HEK293T (cell line): ENCODE measurements at regions not wholly inside any gene's neighbourhood (a gene's known extent, or its start where the extent isn't known, plus 50 kb on each side); places are given as distances from the start of the nearest gene placed in this dataset.
"Not testable (repeated sequence)": the region's sequence is repeated elsewhere in the genome, so short reads cannot be mapped to it uniquely, and the experiment has no call there.

Source experiments
- CTCF ChIA-PET: fragments of 350-600 bp; formaldehyde crosslinking; extraction: SDS; loops from one replicate; lab custom pipeline; 2021; ENCODE audit warnings: antibody characterized with exemption, inconsistent platforms; lab: Yijun Ruan, JAX
- POLR2A ChIA-PET: fragments of 350-600 bp; formaldehyde crosslinking; extraction: SDS; loops from one replicate; lab custom pipeline; 2020; ENCODE audit warnings: antibody characterized with exemption, inconsistent platforms; lab: Yijun Ruan, JAX
- DNase-seq: peaks from one replicate; pipeline ENCODE4 v3.0.0; 2012; ENCODE audit warnings: mixed read lengths; ENCODE audit errors: extremely low spot score
- ARNT ChIP-seq: fragments of 450-650 bp; IDR thresholded peaks from 2 replicates; pipeline ENCODE4 v1.6.1; 2017; ENCODE audit warnings: mild to moderate bottlenecking
- BHLHE40 ChIP-seq: fragments of 450-650 bp; IDR thresholded peaks from 2 replicates; pipeline ENCODE4 v1.6.1; 2016; ENCODE audit warnings: mild to moderate bottlenecking, moderate library complexity, borderline replicate concordance
- CTBP1 ChIP-seq: fragments of 450-650 bp; IDR thresholded peaks from 2 replicates; pipeline ENCODE4 v1.6.1; 2016; ENCODE audit warnings: borderline replicate concordance
- ELF4 ChIP-seq: fragments of 450-650 bp; IDR thresholded peaks from 2 replicates; pipeline ENCODE4 v1.6.1; 2017; ENCODE audit warnings: antibody characterized with exemption
- FOXA1 ChIP-seq: fragments of 450-650 bp; IDR thresholded peaks from 2 replicates; pipeline ENCODE4 v1.6.1; 2016; ENCODE audit warnings: mild to moderate bottlenecking
- FOXK2 ChIP-seq: fragments of 450-650 bp; IDR thresholded peaks from 2 replicates; pipeline ENCODE4 v1.6.1; 2016; ENCODE audit warnings: mild to moderate bottlenecking
- FOXM1 ChIP-seq: fragments of 450-650 bp; IDR thresholded peaks from 2 replicates; pipeline ENCODE4 v1.6.1; 2017; ENCODE audit warnings: mild to moderate bottlenecking, borderline replicate concordance
- HDGF ChIP-seq: fragments of 450-650 bp; IDR thresholded peaks from 2 replicates; pipeline ENCODE4 v1.6.1; 2017; ENCODE audit warnings: antibody characterized with exemption, borderline replicate concordance
- L3MBTL2 ChIP-seq: fragments of 450-650 bp; conservative IDR thresholded peaks from 2 replicates; pipeline ENCODE4 v1.6.1; 2016; ENCODE audit warnings: mild to moderate bottlenecking
- LEF1 ChIP-seq: fragments of 450-650 bp; IDR thresholded peaks from 2 replicates; pipeline ENCODE4 v1.6.1; 2017; ENCODE audit warnings: mild to moderate bottlenecking, borderline replicate concordance
- NFRKB ChIP-seq: fragments of 450-650 bp; IDR thresholded peaks from 2 replicates; pipeline ENCODE4 v1.6.1; 2016; ENCODE audit warnings: mild to moderate bottlenecking, moderate library complexity
- SP1 ChIP-seq: fragments of 450-650 bp; IDR thresholded peaks from 2 replicates; pipeline ENCODE4 v1.6.1; 2017
- SUZ12 ChIP-seq: fragments of 450-650 bp; IDR thresholded peaks from 2 replicates; pipeline ENCODE4 v1.6.1; 2016; ENCODE audit warnings: mild to moderate bottlenecking
- TARDBP ChIP-seq: fragments of 450-650 bp; IDR thresholded peaks from 2 replicates; pipeline ENCODE4 v1.6.1; 2016
- ZNF384 ChIP-seq: fragments of 450-650 bp; IDR thresholded peaks from 2 replicates; pipeline ENCODE4 v1.6.1; 2016
- TF ChIP-seq, protein P1 (sequence below): fragments of 450-650 bp; IDR thresholded peaks from 2 replicates; pipeline ENCODE4 v1.6.1; 2016

DNA sequence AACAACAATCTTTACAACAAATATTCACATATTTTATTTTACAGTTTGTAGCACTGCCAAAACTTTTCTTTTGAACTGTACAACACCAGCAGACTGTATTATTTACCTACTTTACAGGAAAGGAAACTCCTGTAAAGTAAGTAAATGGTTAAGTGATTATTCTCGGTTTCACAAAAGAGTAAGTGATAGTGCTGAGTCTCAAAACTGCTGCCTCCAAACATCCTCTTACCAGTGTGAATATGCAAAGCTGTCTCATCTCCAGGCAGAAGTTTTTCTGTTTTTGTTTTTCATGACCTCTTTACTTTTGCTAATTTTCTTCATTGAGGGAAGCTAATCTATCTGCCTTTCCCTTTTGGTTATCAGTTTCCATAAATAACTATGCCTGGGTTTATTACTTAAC lies 286.7 kb downstream of the SRGAP2C start:
- POLR2A ChIA-PET, result no interaction called here
- CTCF ChIA-PET, result no interaction called here
- no peak for TF ChIP-seq L3MBTL2
- no peak for DNase-seq

DNA sequence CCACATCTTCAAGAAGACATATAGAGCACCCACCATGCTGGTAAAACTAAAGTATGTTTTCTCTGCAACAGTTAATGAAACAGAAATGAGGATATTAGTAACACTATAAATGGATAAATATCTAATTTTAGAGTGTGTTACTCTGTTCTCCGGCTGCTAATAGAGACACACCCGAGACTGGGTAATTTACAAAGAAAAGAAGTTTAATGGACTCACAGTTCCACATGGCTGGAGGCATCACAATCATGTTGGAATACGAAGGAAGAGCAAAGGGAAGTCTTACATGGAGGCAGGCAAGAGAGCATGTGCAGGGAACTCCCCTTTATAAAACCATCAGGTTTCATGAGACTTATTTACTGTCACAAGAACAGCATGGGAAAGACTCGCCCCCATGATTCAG lies 287.2 kb downstream of the SRGAP2C start:
- TF ChIP-seq TARDBP (no peak), FOXK2 (no peak), L3MBTL2 (no peak), LEF1 (no peak), ELF4 (no peak), BHLHE40 (no peak), ZNF384 (no peak), FOXA1 (no peak), NFRKB (no peak), SP1 (no peak)
- TF ChIP-seq, protein P1, sequence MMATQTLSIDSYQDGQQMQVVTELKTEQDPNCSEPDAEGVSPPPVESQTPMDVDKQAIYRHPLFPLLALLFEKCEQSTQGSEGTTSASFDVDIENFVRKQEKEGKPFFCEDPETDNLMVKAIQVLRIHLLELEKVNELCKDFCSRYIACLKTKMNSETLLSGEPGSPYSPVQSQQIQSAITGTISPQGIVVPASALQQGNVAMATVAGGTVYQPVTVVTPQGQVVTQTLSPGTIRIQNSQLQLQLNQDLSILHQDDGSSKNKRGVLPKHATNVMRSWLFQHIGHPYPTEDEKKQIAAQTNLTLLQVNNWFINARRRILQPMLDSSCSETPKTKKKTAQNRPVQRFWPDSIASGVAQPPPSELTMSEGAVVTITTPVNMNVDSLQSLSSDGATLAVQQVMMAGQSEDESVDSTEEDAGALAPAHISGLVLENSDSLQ, result no peak
- POLR2A ChIA-PET, result no interaction called here
- CTCF ChIA-PET, result no interaction called here
- no peak for DNase-seq

DNA sequence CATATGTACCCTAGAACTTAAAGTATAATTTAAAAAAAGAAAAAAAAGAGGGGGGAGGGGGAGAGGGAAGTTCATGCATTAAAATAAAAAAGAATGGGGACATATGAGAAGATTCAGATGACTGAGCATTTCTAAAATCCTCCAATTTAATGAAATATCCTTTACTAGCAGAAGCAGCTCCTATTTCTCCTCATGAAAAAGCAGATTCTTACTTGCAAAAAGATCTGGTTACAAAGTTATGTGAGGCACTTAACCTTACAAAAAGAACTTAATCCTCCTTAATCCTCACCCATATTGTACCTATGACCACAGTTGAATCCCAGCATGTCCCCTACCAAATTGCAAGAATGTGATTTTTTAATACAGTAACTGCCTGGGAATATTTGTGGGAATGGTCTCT lies 298.5 kb downstream of the SRGAP2C start:
- no peak for TF ChIP-seq BHLHE40
- TF ChIP-seq ELF4, result no peak
- TF ChIP-seq, protein P1, result no peak
- TF ChIP-seq L3MBTL2, result no peak
- TF ChIP-seq FOXK2, result no peak
- ChIA-PET POLR2A (no interaction called here), CTCF (no interaction called here)
- DNase-seq, result no peak

DNA sequence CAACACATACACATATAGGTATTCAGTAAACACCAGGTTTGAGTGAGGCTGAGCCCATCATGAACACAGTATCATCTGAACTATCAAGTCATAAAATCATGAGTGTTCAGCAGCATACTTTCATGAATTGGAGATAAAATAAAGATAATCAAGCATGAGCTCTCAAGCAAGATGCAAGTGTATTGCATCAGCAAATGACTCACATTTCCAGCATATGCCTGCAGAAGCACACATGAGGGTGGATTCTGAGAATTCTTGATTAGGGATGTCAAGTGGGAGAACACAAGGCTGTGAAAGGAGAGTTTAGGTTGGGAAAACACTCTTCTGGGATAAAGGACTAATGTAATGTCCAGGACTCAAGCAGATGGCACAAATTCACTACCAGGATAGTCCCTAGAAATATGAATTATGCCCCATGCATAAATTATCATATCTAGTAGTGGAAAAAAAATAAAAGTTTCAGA lies 299.2 kb downstream of the SRGAP2C start:
- ChIA-PET POLR2A (no interaction called here), CTCF (no interaction called here)
- no peak for TF ChIP-seq ELF4
- TF ChIP-seq ARNT, result no peak
- no peak for TF ChIP-seq LEF1
- TF ChIP-seq BHLHE40, result no peak
- no peak for TF ChIP-seq NFRKB
- TF ChIP-seq SUZ12, result no peak
- no peak for TF ChIP-seq ZNF384
- TF ChIP-seq SP1, result no peak
- DNase-seq, result no peak

DNA sequence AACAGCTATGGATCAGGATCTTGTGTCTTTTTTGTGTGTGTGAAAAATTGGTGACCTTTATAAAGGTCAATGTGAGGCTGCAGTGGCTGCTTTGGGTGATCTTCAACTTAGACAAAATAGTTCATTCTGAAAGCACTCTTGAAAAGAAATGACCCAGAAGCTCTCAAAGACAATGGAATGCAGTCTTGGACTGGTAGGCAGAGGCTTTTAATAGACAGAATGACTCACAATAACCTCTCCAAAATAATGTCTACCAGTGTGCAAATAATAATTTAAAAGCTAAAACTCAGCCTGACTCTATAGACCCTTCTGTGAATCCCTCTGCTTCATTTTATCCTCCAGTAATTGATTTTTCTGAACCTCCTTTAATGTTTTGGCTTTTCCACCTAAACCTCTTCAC lies 310.0 kb downstream of the SRGAP2C start:
- CTCF ChIA-PET, POLR2A ChIA-PET, DNase-seq: not testable (repeated sequence)

DNA sequence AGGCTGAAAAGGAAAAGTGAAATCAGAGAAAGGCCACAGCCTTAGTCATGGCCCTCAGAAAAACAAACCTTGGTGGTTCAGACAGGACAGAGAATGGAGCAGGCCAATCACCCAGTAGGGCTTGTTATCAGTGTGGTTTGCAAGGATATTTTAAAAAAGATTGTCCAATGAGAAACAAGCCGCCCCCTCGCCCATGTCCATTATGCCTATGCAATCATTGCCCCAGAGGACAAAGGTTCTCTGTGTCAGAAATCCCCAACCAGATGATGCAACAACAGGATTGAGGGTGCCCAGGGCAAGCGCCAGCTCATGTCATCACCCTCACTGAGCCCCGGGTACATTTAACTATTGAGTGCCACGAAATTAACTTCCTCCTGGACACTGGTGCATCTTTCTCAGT lies 326.7 kb downstream of the SRGAP2C start:
- CTCF ChIA-PET, DNase-seq: not testable (repeated sequence)
- POLR2A ChIA-PET, result interaction anchor here (1.4 kb wide), 1 partner anchor 8 kb away, joined by 5 read pairs; no protein-coding TSS in a partner anchor

DNA sequence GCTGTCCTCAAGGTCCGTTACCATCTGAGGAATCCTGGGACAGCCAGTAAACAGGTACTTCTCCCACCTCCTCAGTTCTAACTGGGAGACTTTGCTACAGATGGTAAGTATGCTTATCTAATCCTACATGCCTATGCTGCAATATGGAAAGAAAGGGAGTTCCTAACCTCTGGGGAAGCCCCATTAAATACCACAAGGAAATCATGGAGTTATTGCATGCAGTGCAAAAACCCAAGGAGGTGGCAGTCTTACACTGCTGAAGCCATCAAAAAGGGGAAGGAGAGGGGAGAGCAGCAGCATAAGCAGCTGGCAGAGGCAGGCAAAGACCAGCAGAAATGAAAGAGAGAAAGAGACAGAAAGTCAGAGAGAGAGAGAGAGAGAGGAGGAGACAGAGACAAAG lies 327.1 kb downstream of the SRGAP2C start:
- CTCF ChIA-PET, POLR2A ChIA-PET, DNase-seq: not testable (repeated sequence)

DNA sequence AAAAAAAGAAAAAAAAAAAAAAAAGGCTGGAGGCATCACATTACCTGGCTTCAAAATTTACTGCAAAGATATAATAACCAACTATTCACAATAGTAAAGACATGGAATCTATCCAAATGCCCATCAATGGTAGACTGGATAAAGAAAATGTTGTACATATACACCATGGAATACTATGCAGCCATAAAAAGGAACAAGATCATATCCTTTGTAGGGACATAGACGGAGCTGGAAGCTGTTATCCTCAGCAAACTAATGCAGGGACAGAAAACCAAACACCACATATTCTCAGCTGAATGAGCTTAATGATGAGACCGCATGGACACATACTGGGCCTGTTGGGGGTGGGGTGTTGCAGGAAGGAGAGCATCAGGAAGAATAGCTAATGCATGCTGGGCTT lies 330.5 kb downstream of the SRGAP2C start:
- ChIA-PET CTCF (no interaction called here), POLR2A (no interaction called here)
- no peak for DNase-seq
- no peak for TF ChIP-seq FOXM1
- no peak for TF ChIP-seq FOXA1
- no peak for TF ChIP-seq HDGF
- TF ChIP-seq, protein P1, result no peak
- no peak for TF ChIP-seq ELF4
- TF ChIP-seq ZNF384, result no peak
- no peak for TF ChIP-seq CTBP1
- no peak for TF ChIP-seq BHLHE40
- no peak for TF ChIP-seq TARDBP
- TF ChIP-seq NFRKB, result no peak
- no peak for TF ChIP-seq LEF1
- no peak for TF ChIP-seq SP1
- no peak for TF ChIP-seq SUZ12
- no peak for TF ChIP-seq FOXK2
- TF ChIP-seq L3MBTL2, result no peak
- no peak for TF ChIP-seq ARNT
